RWPE2 (cell line): ENCODE measurements at regions not wholly inside any gene's neighbourhood (a gene's known extent, or its start where the extent isn't known, plus 50 kb on each side); places are given as distances from the start of the nearest gene placed in this dataset.

Source experiments
- ATAC-seq: fragments of 200-7000 bp; cut with Tn5 transposase; 3 replicates; pipeline ENCODE4 v1.9.1; 2021; ENCODE audit warnings: low read depth
- DNase-seq: peaks from one replicate; pipeline ENCODE4 v3.0.0-alpha.2; 2020; ENCODE audit warnings: low spot score
- H3K27ac ChIP-seq: fragments of 450-650 bp; 2 replicates; pipeline ENCODE4 v1.5.1; 2017; ENCODE audit warnings: mild to moderate bottlenecking; ENCODE audit not compliant: poor library complexity, severe bottlenecking
- H3K27me3 ChIP-seq: fragments of 250-450 bp; sonication (Bioruptor Pico); 2 replicates; pipeline ENCODE4 v1.5.1; 2021; ENCODE audit warnings: mild to moderate bottlenecking, moderate library complexity; ENCODE audit not compliant: insufficient read depth, poor library complexity, severe bottlenecking
- H3K36me3 ChIP-seq: fragments of 250-450 bp; sonication (Bioruptor Pico); 2 replicates; pipeline ENCODE4 v1.5.1; 2020; ENCODE audit warnings: low read depth, mild to moderate bottlenecking, moderate library complexity
- H3K4me1 ChIP-seq: fragments of 250-450 bp; sonication (Bioruptor Pico); 2 replicates; pipeline ENCODE4 v1.5.1; 2021; ENCODE audit warnings: mild to moderate bottlenecking, moderate library complexity; ENCODE audit not compliant: insufficient read depth, poor library complexity, severe bottlenecking
- H3K4me3 ChIP-seq: fragments of 250-450 bp; sonication (Bioruptor Pico); 2 replicates; pipeline ENCODE4 v1.5.1; 2021; ENCODE audit warnings: mild to moderate bottlenecking, moderate library complexity; ENCODE audit not compliant: severe bottlenecking
- H3K9me3 ChIP-seq: fragments of 250-450 bp; sonication (Bioruptor Pico); 2 replicates; pipeline ENCODE4 v1.5.1; 2021; ENCODE audit warnings: mild to moderate bottlenecking, moderate library complexity; ENCODE audit not compliant: severe bottlenecking
- CTCF ChIP-seq: fragments of 450-650 bp; IDR thresholded peaks from one replicate; pipeline ENCODE4 v1.5.1; 2017; ENCODE audit warnings: mild to moderate bottlenecking, moderate library complexity; ENCODE audit not compliant: poor library complexity, severe bottlenecking

GRCh38 chr9:97753364-97753763, 56.2 kb upstream of the XPA start:
- Histone ChIP-seq H3K9me3 (no peaks in the 10 kb centered on the region), H3K4me3 (no peak overlapping the region), H3K4me1 (no peaks in the 10 kb centered on the region), H3K36me3 (no peaks in the 10 kb centered on the region), H3K27me3 (no peaks in the 10 kb centered on the region), H3K27ac (no peak overlapping the region)
- no peak for DNase-seq
- no peak for TF ChIP-seq CTCF
- no peak for ATAC-seq

- no peak overlapping the region for H3K27ac ChIP-seq
- no peaks in the 10 kb centered on the region for H3K27me3 ChIP-seq
- H3K4me3 ChIP-seq = no peak overlapping the region
- ATAC-seq (no peak), DNase-seq (no peak)
- H3K9me3 ChIP-seq = no peaks in the 10 kb centered on the region
- no peak for TF ChIP-seq CTCF
- H3K36me3 ChIP-seq = no peaks in the 10 kb centered on the region
- H3K4me1 ChIP-seq = no peaks in the 10 kb centered on the region
Measured at GRCh38 chr9:97753975-97754374, 56.8 kb upstream of the XPA start.

GRCh38 chr9:97755618-97756267, 58.6 kb upstream of the XPA start:
- Histone ChIP-seq H3K4me1 (no peaks in the 10 kb centered on the region), H3K27ac (no peak overlapping the region), H3K4me3 (no peak overlapping the region), H3K27me3 (no peaks in the 10 kb centered on the region), H3K36me3 (no peaks in the 10 kb centered on the region), H3K9me3 (no peaks in the 10 kb centered on the region)
- TF ChIP-seq CTCF = no peak
- DNase-seq (no peak), ATAC-seq (no peak)

GRCh38 chr9:97756991-97757390, 59.9 kb upstream of the XPA start:
- Histone ChIP-seq H3K4me3 (no peak overlapping the region), H3K9me3 (no peaks in the 10 kb centered on the region), H3K4me1 (no peaks in the 10 kb centered on the region), H3K36me3 (no peaks in the 10 kb centered on the region), H3K27ac (no peak overlapping the region), H3K27me3 (no peaks in the 10 kb centered on the region)
- ATAC-seq (no peak), DNase-seq (no peak)
- TF ChIP-seq CTCF = no peak

GRCh38 chr9:97758334-97758916, 61.3 kb upstream of the XPA start:
- DNase-seq = no peak
- Histone ChIP-seq H3K4me1 (no peaks in the 10 kb centered on the region), H3K27me3 (no peaks in the 10 kb centered on the region), H3K4me3 (no peak overlapping the region), H3K9me3 (no peaks in the 10 kb centered on the region), H3K27ac (no peak overlapping the region), H3K36me3 (no peaks in the 10 kb centered on the region)
- ATAC-seq = no peak
- no peak for TF ChIP-seq CTCF
